Dermis microvascular lymphatic vessel endothelial cell (primary cell): ENCODE measurements at regions not wholly inside any gene's neighbourhood (a gene's known extent, or its start where the extent isn't known, plus 50 kb on each side); places are given as distances from the start of the nearest gene placed in this dataset.
"Not testable (repeated sequence)": the region's sequence is repeated elsewhere in the genome, so short reads cannot be mapped to it uniquely, and the experiment has no call there.

Experiments used
- DNase-seq, 2 donors: peaks; one replicate each; pipeline versions ENCODE4 v3.0.0 to v3.0.0-alpha.2; 2010; ENCODE audit warnings: low read depth in 2 of 2

GRCh38 chr14:106228541-106229158, 702.3 kb downstream of the TMEM121 start:
- no peak for DNase-seq

- DNase-seq = no peak
Measured at GRCh38 chr14:106230071-106230470, 703.7 kb downstream of the TMEM121 start.

- DNase-seq = not testable (repeated sequence)
Measured at GRCh38 chr14:106233191-106233590, 706.8 kb downstream of the TMEM121 start.

- not testable (repeated sequence) for DNase-seq
Measured at GRCh38 chr14:106234525-106235254, 708.3 kb downstream of the TMEM121 start.

GRCh38 chr14:106235356-106236159, 709.2 kb downstream of the TMEM121 start:
- no peak for DNase-seq

- no peak for DNase-seq
Measured at GRCh38 chr14:106248321-106249192, 722.2 kb downstream of the TMEM121 start.

GRCh38 chr14:106253995-106254394, 727.6 kb downstream of the TMEM121 start:
- DNase-seq = not testable (repeated sequence)

- not testable (repeated sequence) for DNase-seq
Measured at GRCh38 chr14:106257569-106257994, 731.2 kb downstream of the TMEM121 start.

- DNase-seq = no peak
Measured at GRCh38 chr14:106268013-106268727, 741.8 kb downstream of the TMEM121 start.

- no peak for DNase-seq
Measured at GRCh38 chr14:106269029-106269428, 742.6 kb downstream of the TMEM121 start.

- no peak for DNase-seq
Measured at GRCh38 chr14:106269451-106270204, 743.2 kb downstream of the TMEM121 start.

GRCh38 chr14:106270476-106271121, 744.2 kb downstream of the TMEM121 start:
- DNase-seq = not testable (repeated sequence)

GRCh38 chr14:106276326-106277267, 750.2 kb downstream of the TMEM121 start:
- DNase-seq = no peak

- no peak for DNase-seq
Measured at GRCh38 chr14:106277503-106277902, 751.1 kb downstream of the TMEM121 start.

- DNase-seq = no peak
Measured at GRCh38 chr14:106280876-106281275, 754.5 kb downstream of the TMEM121 start.

- DNase-seq = no peak
Measured at GRCh38 chr14:106286697-106287290, 760.4 kb downstream of the TMEM121 start.

- DNase-seq = no peak
Measured at GRCh38 chr14:106287506-106287905, 761.1 kb downstream of the TMEM121 start.

GRCh38 chr14:106291626-106292025, 765.2 kb downstream of the TMEM121 start:
- no peak for DNase-seq
